ENCODE measurements at regions not wholly inside any gene's neighbourhood (a gene's known extent, or its start where the extent isn't known, plus 50 kb on each side); places are given as distances from the start of the nearest gene placed in this dataset.

DNA sequence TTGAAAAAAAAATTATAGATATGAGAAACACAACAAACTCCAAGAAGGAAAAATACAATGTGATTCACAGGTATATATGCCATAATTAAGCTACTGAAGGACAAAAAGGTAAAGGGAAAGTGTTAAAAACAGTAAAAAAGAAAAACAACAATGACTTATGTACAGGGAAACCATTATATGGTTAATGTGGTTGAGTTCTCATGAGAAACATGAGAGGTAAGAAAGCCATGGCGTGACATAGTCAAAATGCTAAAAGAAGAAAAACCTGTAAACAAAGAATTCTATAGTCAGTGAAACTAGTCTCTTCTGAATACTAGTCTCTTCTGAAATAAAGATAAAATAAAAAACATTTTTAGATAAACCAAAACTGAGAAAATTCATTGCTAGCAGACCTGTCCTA lies 109.1 kb downstream of the NEDD1 start:
- H3K36me3 ChIP-seq (ENCODE audit: insufficient read depth, low read length, poor library complexity, severe bottlenecking): no peaks in the 10 kb centered on the region
- no peak for TF ChIP-seq EZH2 (IDR thresholded peaks at IDR 0.05; ENCODE audit: borderline replicate concordance, low read depth, low read length, poor library complexity, severe bottlenecking)
- TF ChIP-seq, protein P1, sequence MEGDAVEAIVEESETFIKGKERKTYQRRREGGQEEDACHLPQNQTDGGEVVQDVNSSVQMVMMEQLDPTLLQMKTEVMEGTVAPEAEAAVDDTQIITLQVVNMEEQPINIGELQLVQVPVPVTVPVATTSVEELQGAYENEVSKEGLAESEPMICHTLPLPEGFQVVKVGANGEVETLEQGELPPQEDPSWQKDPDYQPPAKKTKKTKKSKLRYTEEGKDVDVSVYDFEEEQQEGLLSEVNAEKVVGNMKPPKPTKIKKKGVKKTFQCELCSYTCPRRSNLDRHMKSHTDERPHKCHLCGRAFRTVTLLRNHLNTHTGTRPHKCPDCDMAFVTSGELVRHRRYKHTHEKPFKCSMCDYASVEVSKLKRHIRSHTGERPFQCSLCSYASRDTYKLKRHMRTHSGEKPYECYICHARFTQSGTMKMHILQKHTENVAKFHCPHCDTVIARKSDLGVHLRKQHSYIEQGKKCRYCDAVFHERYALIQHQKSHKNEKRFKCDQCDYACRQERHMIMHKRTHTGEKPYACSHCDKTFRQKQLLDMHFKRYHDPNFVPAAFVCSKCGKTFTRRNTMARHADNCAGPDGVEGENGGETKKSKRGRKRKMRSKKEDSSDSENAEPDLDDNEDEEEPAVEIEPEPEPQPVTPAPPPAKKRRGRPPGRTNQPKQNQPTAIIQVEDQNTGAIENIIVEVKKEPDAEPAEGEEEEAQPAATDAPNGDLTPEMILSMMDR (conservative IDR thresholded peaks at IDR 0.05; ENCODE audit: low read depth, low read length): no peak
- peaks cover 18% of the 10 kb centered on the region for H3K27me3 ChIP-seq (replicated peaks; ENCODE audit: insufficient read depth, low read depth, low read length, poor library complexity)
- no peak for DNase-seq (ENCODE audit: low spot score)
- intact Hi-C loops (cut with micrococcal nuclease; ENCODE audit: unreplicated experiment): no loop called here
- no peak overlapping the region for H3K4me3 ChIP-seq (ENCODE audit: low read depth, low read length, poor library complexity, severe bottlenecking)
- no peak overlapping the region for H3K27ac ChIP-seq (ENCODE audit: low read depth, low read length, poor library complexity, severe bottlenecking)
- BruUV-seq (replicated peaks): no TSS peak
- peaks cover 6% of the 10 kb centered on the region for H3K9me3 ChIP-seq (ENCODE audit: low read depth, low read length, poor library complexity, severe bottlenecking)
- no peaks in the 10 kb centered on the region for H3K4me1 ChIP-seq (ENCODE audit: insufficient read depth, low read length, poor library complexity, severe bottlenecking)
- CTCF ChIA-PET: no interaction called here
- POLR2A ChIA-PET (ENCODE audit: low non-redundant PET): no interaction called here

DNA sequence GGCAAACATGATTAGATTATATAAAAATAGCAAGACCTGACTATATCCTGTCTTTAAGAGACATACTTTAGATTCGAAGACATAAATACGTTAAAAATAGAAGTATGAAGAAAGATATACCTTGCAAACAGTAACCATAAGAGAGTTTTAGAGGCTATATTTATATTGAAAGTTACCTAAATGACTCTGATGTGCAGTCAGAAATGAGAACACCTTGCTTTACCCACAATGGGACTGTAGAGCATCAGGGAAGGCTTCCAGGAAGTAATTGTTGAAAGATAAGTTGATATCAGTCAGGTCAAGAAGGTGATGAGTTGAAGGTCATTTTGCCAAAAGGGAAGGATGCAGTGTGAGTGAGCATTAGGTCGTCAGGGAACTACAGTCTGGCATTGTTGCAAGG lies 110.2 kb downstream of the NEDD1 start:
- Histone ChIP-seq H3K4me3 (ENCODE audit: low read depth, low read length, poor library complexity, severe bottlenecking) (no peak overlapping the region), H3K9me3 (ENCODE audit: low read depth, low read length, poor library complexity, severe bottlenecking) (peaks cover 6% of the 10 kb centered on the region), H3K36me3 (ENCODE audit: insufficient read depth, low read length, poor library complexity, severe bottlenecking) (no peaks in the 10 kb centered on the region), H3K27me3 (replicated peaks; ENCODE audit: insufficient read depth, low read depth, low read length, poor library complexity) (peaks cover 25% of the 10 kb centered on the region), H3K27ac (ENCODE audit: low read depth, low read length, poor library complexity, severe bottlenecking) (no peak overlapping the region), H3K4me1 (ENCODE audit: insufficient read depth, low read length, poor library complexity, severe bottlenecking) (no peaks in the 10 kb centered on the region)
- no peak for TF ChIP-seq EZH2 (IDR thresholded peaks at IDR 0.05; ENCODE audit: borderline replicate concordance, low read depth, low read length, poor library complexity, severe bottlenecking)
- TF ChIP-seq, protein P1 (conservative IDR thresholded peaks at IDR 0.05; ENCODE audit: low read depth, low read length): no peak
- ChIA-PET CTCF (no interaction called here), POLR2A (ENCODE audit: low non-redundant PET) (no interaction called here)
- BruUV-seq (replicated peaks): no TSS peak
- DNase-seq (ENCODE audit: low spot score): no peak
- intact Hi-C loops (cut with micrococcal nuclease; ENCODE audit: unreplicated experiment): no loop called here

DNA sequence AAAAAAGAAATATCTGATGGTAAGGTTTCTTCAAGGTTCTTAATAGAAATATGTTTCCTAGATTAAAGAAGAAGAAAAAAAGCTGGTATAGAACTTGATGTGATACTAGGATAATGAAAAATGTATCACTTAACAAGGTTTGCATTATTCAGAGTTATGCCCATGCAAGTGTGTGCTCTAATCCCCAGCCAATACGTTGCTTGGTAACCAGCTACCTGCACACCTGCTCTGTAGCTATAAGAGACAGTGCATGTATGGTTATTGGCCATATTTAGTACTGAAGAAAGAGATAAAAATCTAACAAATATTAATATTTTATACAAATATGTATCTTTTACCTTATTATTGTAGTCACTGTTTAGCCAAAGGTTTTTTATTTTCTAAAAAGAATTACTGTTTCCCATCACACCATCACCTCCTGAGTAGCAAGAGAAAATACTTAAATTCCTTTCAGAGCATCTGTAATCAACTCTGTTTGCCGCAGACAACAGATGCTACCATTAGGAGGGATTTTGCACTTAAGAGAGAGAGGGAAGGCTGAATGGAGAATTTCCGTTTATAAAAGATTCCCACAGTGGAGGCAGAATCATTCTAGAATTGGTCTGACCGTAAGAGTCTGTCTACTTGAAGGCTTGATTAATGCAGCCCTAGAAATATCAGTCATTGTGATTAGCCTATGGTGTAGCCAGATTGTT lies 115.6 kb downstream of the NEDD1 start:
- POLR2A ChIA-PET (ENCODE audit: low non-redundant PET): no interaction called here
- CTCF ChIA-PET: interaction anchor here (0.6 kb wide), 1 partner anchor 445 kb away, joined by 3 read pairs; no protein-coding TSS in a partner anchor
- TF ChIP-seq EZH2 (IDR thresholded peaks at IDR 0.05; ENCODE audit: borderline replicate concordance, low read depth, low read length, poor library complexity, severe bottlenecking): no peak
- TF ChIP-seq, protein P1 (conservative IDR thresholded peaks at IDR 0.05; ENCODE audit: low read depth, low read length): no peak

More for the DNA sequence above, 115.6 kb downstream of the NEDD1 start:
- no peaks in the 10 kb centered on the region for H3K36me3 ChIP-seq (ENCODE audit: insufficient read depth, low read length, poor library complexity, severe bottlenecking)
- DNase-seq (ENCODE audit: low spot score): no peak
- no TSS peak for BruUV-seq (replicated peaks)
- H3K4me3 ChIP-seq (ENCODE audit: low read depth, low read length, poor library complexity, severe bottlenecking): no peak overlapping the region
- no peak overlapping the region for H3K27ac ChIP-seq (ENCODE audit: low read depth, low read length, poor library complexity, severe bottlenecking)
- no peaks in the 10 kb centered on the region for H3K4me1 ChIP-seq (ENCODE audit: insufficient read depth, low read length, poor library complexity, severe bottlenecking)
- intact Hi-C loops (cut with micrococcal nuclease; ENCODE audit: unreplicated experiment): no loop called here
- H3K27me3 ChIP-seq (replicated peaks; ENCODE audit: insufficient read depth, low read depth, low read length, poor library complexity): peaks cover 40% of the 10 kb centered on the region
- no peaks in the 10 kb centered on the region for H3K9me3 ChIP-seq (ENCODE audit: low read depth, low read length, poor library complexity, severe bottlenecking)

Measured in A673 (cell line).